Stomach (tissue), 4 donors: ENCODE measurements at regions not wholly inside any gene's neighbourhood (a gene's known extent, or its start where the extent isn't known, plus 50 kb on each side); places are given as distances from the start of the nearest gene placed in this dataset.

Experiments used
- POLR2A ChIP-seq, 4 donors: fragments of 450-650 bp; IDR thresholded peaks; one replicate each; pipeline ENCODE4 v1.6.1; 2016; ENCODE audit warnings: antibody characterized with exemption in 4 of 4, control low read depth in 2 of 4, mild to moderate bottlenecking in 1 of 4, moderate library complexity in 1 of 4
- POLR2AphosphoS5 ChIP-seq, 3 donors: sonication (generic); formaldehyde crosslinking; IDR thresholded peaks; one replicate each; pipeline ENCODE4 v1.6.1; 2016; ENCODE audit warnings: antibody characterized with exemption in 3 of 3
- TF ChIP-seq, protein P1 (sequence below), 7 experiments: fragments of 450-650 bp in 4 of 7; fragments of 200-600 bp in 3 of 7; sonication (generic) in 3 of 7; IDR thresholded peaks; one replicate each; pipeline ENCODE4 v1.5.1; 2016 to 2019; ENCODE audit warnings: antibody characterized with exemption in 7 of 7, control low read depth in 2 of 7, mild to moderate bottlenecking in 1 of 7

DNA sequence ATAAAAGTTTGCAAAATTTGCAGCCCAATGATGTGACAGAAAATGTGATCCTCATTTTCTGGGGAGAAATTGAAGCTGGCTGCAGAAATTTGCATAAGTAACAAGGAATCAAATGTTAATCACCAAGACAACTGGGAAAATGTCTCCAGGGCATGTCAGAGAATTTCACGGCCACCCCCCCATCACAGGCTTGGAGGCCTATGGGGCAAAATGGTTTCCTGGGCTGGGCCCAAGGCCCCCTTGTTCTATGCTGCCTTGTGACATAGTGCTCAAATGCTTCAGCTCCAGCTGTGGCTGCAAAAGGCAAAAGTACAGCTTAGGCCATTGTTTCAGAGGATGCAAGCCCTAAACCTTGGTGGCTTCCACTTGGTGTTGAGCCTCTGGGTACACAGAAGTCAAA, 1202.6 kb downstream of the EPHA7 start:
- TF ChIP-seq, protein P1, sequence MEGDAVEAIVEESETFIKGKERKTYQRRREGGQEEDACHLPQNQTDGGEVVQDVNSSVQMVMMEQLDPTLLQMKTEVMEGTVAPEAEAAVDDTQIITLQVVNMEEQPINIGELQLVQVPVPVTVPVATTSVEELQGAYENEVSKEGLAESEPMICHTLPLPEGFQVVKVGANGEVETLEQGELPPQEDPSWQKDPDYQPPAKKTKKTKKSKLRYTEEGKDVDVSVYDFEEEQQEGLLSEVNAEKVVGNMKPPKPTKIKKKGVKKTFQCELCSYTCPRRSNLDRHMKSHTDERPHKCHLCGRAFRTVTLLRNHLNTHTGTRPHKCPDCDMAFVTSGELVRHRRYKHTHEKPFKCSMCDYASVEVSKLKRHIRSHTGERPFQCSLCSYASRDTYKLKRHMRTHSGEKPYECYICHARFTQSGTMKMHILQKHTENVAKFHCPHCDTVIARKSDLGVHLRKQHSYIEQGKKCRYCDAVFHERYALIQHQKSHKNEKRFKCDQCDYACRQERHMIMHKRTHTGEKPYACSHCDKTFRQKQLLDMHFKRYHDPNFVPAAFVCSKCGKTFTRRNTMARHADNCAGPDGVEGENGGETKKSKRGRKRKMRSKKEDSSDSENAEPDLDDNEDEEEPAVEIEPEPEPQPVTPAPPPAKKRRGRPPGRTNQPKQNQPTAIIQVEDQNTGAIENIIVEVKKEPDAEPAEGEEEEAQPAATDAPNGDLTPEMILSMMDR (IDR thresholded peaks at IDR 0.05): no peak
- TF ChIP-seq POLR2A (IDR thresholded peaks at IDR 0.05) (no peak), POLR2AphosphoS5 (IDR thresholded peaks at IDR 0.05) (no peak)
